Islet of Langerhans (tissue), 1 donor: ENCODE measurements at regions not wholly inside any gene's neighbourhood (a gene's known extent, or its start where the extent isn't known, plus 50 kb on each side); places are given as distances from the start of the nearest gene placed in this dataset.
"Not testable (repeated sequence)": the region's sequence is repeated elsewhere in the genome, so short reads cannot be mapped to it uniquely, and the experiment has no call there.

ENCODE experiments used
- FAIRE-seq: peaks from one replicate; lab custom pipeline; 2011; peaks lifted over from hg19 to GRCh38; lab: Jason Lieb, UNC

GRCh38 chr18:22566703-22567420 is 149.1 kb upstream of the CTAGE1 start:
- FAIRE-seq, result no peak

DNA sequence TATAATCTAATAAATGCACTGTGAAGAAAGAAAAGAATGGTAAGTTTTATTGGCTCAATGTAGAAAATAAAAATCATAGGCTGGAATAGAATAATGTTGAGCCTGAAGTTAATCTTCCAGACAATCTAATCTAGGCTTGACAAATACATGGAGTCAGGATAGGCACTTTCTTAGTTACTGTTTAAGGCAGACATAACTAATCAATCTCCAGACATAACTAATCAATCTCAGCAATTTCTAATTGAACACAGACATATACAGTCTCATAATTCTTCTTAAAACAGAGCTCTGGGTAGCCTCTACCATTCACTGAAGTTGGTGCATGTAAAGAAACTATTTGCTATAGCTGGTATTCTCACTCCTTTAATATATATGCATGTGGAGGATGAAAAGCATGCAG is 150.1 kb upstream of the CTAGE1 start:
- no peak for FAIRE-seq

DNA sequence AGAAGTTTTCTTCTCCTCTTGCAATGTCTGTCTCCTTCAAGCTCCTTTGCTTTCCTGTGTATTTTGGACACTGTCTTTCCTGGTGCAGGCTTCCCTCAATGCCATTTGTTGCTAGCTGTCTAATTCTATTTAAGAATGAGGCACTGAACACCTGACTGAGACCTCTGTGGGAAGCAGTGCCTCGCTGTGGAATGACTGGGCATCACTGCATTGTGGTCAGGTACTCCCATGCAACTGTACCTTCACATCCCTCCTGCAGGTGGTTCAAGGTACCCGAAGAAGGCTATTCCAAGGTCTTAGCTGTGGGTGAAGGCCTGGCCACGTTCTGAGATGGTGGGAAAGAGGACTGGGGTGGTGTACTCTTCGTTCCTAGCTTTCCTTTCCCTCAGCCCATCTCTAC is 152.8 kb upstream of the CTAGE1 start:
- FAIRE-seq, result no peak

GRCh38 chr18:22572341-22572740 is 154.6 kb upstream of the CTAGE1 start:
- FAIRE-seq, result no peak

DNA sequence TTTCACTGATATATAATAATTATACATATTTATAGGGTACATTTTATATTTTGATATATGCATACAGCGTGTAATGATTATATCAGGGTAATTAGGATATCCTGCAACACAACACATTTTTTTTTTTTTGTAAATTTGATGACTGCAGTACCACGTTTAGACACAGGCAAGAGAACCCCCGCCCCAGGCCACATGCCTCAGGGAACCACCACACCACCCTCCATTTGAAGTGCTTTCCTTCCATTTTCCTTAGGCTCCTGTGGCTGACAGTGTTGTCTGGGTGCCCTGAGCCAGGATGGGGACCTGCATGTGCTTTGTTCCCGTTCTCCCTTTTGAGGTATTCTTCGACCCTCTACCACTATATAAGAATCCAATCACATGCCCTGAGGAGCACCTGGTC is 161.6 kb upstream of the CTAGE1 start:
- FAIRE-seq, result no peak

DNA sequence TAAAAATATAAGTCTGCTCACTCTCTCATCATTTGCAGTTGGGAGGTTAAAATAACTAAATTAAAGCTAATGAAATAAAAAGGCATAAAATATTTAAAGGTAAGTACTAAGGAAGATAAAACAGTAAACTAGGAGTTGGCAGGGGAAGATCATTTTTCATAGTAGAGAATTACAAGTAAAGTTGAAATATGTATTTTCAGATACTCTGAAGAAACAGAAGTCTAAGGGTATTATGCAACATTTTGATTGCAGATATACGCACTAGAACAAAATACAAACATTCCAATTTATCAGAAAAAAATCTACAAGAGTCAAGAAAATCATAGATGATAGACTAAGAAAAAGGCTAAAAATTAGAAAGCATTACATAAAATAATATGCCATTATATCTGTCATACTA is 167.6 kb upstream of the CTAGE1 start:
- peak; percentile 66 for FAIRE-seq

DNA sequence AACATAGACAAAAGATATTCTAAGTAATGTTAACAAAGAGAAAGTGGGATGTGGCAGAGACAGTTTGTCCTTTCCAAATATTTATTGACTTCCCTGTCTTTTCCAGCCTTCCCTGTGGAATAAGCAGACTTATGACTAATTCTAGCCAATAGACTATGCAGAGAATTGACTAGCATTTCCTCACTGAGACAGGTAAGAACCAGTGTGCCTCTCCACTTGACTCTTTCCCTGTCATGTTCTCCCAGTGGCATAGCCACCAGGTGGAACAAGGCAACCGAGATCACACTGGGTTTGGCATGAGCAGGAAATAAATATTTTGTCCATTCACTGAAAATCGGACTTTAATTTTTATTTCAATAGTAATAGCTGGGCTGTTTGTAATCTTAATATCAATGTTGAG is 168.1 kb upstream of the CTAGE1 start:
- FAIRE-seq, result no peak

DNA sequence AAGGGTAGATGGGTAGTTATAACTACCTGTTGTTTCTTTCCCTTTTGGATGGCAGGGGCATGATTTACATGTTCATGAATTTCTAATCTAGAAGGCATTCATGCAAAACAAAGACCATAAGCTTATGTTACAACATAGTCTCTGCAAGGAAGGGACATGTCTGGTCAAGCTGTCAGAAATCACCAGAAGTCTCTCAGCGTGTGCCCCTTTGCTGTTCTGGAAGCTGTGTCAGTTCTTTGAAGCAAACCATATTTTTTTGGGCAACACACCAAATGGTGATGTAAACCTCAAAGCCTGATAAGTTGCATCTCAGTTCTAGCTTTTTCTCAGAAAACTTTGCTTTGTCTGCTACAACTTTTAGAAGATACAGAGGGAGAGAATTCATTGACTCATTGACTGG is 173.5 kb upstream of the CTAGE1 start:
- no peak for FAIRE-seq

GRCh38 chr18:22594155-22594690 is 176.5 kb upstream of the CTAGE1 start:
- FAIRE-seq, result no peak

DNA sequence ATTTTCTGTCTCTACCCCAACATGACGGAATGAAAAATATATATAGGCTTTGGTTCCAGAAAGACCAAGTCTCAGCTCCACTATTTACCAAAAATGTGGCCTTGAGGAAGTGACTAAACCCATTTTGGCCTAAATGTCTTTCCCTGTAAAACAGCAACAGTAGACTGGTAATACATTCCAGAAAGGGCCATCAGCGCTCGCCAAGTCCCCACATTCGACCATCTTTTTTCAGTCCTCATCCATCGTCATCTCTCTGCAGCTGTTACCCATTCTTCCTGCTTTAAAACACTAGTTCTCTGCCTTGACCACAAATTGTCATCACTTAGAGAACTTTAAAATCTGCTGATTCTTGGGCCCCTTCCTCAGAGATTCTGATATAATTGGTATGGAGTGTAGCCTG is 183.8 kb upstream of the CTAGE1 start:
- FAIRE-seq, result no peak

GRCh38 chr18:22602456-22602855 is 184.7 kb upstream of the CTAGE1 start:
- FAIRE-seq, result not testable (repeated sequence)

GRCh38 chr18:22603902-22604301 is 186.2 kb upstream of the CTAGE1 start:
- no peak for FAIRE-seq

- no peak for FAIRE-seq
These were observed 186.8 kb upstream of the CTAGE1 start for GRCh38 chr18:22604390-22604985.

- no peak for FAIRE-seq
These were observed 187.3 kb upstream of the CTAGE1 start for GRCh38 chr18:22604986-22605421.

DNA sequence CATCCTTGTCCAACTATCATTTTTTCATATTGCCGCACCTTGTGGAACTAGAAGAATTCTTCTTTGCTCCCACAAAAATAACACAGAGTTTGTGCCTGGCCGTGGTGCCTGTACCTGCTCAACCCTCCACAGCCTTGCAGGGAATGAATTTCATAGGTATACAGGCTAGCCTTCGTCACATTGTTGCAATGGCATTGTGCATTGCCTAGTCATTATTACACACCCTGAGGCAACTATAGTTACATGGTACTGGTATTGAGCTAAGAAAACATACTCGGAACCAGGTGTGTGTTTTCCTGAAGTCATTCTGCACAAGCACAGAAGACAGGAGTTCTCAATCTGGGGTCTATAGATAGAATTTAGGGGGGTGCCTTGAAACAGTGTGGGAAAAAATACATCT is 188.0 kb upstream of the CTAGE1 start:
- FAIRE-seq, result no peak

- no peak for FAIRE-seq
These were observed 189.0 kb upstream of the CTAGE1 start for GRCh38 chr18:22606563-22607283.

DNA sequence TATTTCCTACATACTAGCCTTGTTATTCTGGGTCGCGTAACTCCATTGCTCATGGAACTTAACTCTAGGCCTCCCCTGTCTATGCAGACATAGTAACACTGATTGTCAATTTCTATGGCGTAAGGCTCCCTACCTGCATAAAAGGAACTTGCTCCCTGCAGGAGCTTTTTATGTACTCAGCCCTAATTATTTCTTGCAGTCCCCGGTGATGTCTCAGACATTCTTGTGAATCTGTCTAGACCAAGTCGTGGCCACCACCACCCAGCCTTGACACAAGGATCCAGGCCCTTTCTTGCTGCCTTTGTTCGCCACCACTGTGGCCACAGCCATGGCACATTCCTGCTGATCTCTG is 189.5 kb upstream of the CTAGE1 start:
- FAIRE-seq, result no peak

GRCh38 chr18:22608847-22609246 is 191.1 kb upstream of the CTAGE1 start:
- FAIRE-seq, result no peak

GRCh38 chr18:22609642-22610041 is 191.9 kb upstream of the CTAGE1 start:
- FAIRE-seq, result no peak

GRCh38 chr18:22613058-22613690 is 195.5 kb upstream of the CTAGE1 start:
- FAIRE-seq, result no peak

- FAIRE-seq, result no peak
These were observed 196.1 kb upstream of the CTAGE1 start for GRCh38 chr18:22613788-22614187.

DNA sequence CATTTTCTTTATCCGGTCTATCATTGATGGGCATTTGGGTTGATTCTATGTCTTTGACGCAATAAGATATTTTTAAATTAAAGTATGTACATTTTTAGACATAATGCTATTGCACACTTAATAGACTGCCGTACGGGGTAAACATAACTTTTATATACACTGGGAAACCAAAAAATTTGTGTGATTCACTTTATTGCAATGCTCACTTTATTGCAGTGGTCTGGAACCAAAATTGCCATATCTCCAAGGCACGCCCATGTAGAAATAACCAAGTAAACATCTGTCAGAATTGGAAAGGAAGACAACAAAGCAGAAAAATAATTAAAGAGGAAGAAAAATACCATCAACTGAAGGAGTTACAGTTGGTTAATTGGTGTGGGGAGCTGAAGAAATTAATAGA is 205.8 kb upstream of the CTAGE1 start:
- no peak for FAIRE-seq

DNA sequence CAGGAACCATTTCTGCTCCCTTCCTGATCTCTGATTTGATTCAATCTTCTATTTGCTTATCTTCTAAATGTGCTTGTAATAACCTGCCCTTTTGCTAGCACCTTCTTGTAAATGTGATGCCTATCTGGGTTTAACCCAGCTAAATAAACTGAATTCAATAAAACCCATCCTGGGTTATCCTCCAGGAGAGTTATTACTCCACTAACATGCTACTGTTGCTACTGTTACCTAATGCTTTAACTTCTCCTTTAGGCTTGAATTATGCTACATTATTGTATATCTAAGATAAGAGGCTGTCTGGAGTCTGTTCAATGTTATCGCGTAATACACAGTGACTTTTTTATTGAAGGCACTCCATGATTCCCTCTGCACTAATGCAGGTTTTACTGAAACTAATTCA is 206.5 kb upstream of the CTAGE1 start:
- no peak for FAIRE-seq
